ENCODE measurements at regions not wholly inside any gene's neighbourhood (a gene's known extent, or its start where the extent isn't known, plus 50 kb on each side); places are given as distances from the start of the nearest gene placed in this dataset.

- Mint-ChIP-seq H3K36me3 (ENCODE audit: low read depth) (no peaks in the 10 kb centered on the region), H3K27ac (no peak overlapping the region), H3K4me1 (ENCODE audit: low read depth) (no peaks in the 10 kb centered on the region), H3K9me3 (no peaks in the 10 kb centered on the region), H3K27me3 (ENCODE audit: low read depth) (no peaks in the 10 kb centered on the region), H3K4me3 (ENCODE audit: low read depth) (no peak overlapping the region)
- intact Hi-C loops (cut with micrococcal nuclease), result no loop called here
- DNase-seq (ENCODE audit: low spot score), result no peak
Observed at GRCh38 chr1:82893712-82894470, 1093.2 kb downstream of the ADGRL2 start.

DNA sequence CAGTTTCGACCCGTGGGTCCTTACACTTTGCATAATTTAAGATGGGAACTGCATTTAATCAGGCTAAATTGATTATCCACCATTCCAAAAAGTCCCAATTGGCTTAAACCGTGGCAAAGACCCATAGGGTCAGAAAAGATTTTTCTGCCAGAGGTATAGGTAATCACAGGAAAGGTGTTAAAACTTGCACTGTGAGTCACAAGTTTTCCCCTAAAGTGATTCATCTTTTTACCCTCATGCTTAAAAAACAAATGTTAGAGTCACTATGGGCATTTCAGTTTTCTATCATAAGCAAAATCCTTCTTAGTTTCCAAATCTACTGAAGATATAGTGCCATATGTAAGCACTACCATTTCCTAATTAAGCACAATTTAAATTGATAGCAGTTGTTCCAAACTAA is 1079.8 kb downstream of the ADGRL2 start:
- intact Hi-C loops (cut with micrococcal nuclease), result no loop called here
- no peaks in the 10 kb centered on the region for H3K27me3 Mint-ChIP-seq (ENCODE audit: low read depth)
- no peak for DNase-seq (ENCODE audit: low spot score)
- no peaks in the 10 kb centered on the region for H3K36me3 Mint-ChIP-seq (ENCODE audit: low read depth)
- H3K4me1 Mint-ChIP-seq (ENCODE audit: low read depth), result no peaks in the 10 kb centered on the region
- H3K9me3 Mint-ChIP-seq, result no peaks in the 10 kb centered on the region
- no peak overlapping the region for H3K27ac Mint-ChIP-seq
- H3K4me3 Mint-ChIP-seq (ENCODE audit: low read depth), result no peak overlapping the region

GRCh38 chr1:82879701-82880305 is 1079.1 kb downstream of the ADGRL2 start:
- intact Hi-C loops (cut with micrococcal nuclease), result no loop called here
- DNase-seq (ENCODE audit: low spot score), result no peak
- Mint-ChIP-seq H3K4me3 (ENCODE audit: low read depth) (no peak overlapping the region), H3K4me1 (ENCODE audit: low read depth) (no peaks in the 10 kb centered on the region), H3K9me3 (no peaks in the 10 kb centered on the region), H3K27ac (no peak overlapping the region), H3K36me3 (ENCODE audit: low read depth) (no peaks in the 10 kb centered on the region), H3K27me3 (ENCODE audit: low read depth) (no peaks in the 10 kb centered on the region)

- no peaks in the 10 kb centered on the region for H3K36me3 Mint-ChIP-seq (ENCODE audit: low read depth)
- intact Hi-C loops (cut with micrococcal nuclease), result no loop called here
Observed at GRCh38 chr1:82875170-82875569, 1074.4 kb downstream of the ADGRL2 start.

GRCh38 chr1:82874041-82874440 is 1073.3 kb downstream of the ADGRL2 start:
- no peak overlapping the region for H3K4me3 Mint-ChIP-seq (ENCODE audit: low read depth)
- H3K36me3 Mint-ChIP-seq (ENCODE audit: low read depth), result no peaks in the 10 kb centered on the region
- intact Hi-C loops (cut with micrococcal nuclease), result no loop called here
- no peak overlapping the region for H3K27ac Mint-ChIP-seq
- no peaks in the 10 kb centered on the region for H3K4me1 Mint-ChIP-seq (ENCODE audit: low read depth)
- no peak for DNase-seq (ENCODE audit: low spot score)
- H3K27me3 Mint-ChIP-seq (ENCODE audit: low read depth), result no peaks in the 10 kb centered on the region
- H3K9me3 Mint-ChIP-seq, result no peaks in the 10 kb centered on the region

More at GRCh38 chr1:82875170-82875569, 1074.4 kb downstream of the ADGRL2 start:
- no peak overlapping the region for H3K4me3 Mint-ChIP-seq (ENCODE audit: low read depth)
- no peaks in the 10 kb centered on the region for H3K4me1 Mint-ChIP-seq (ENCODE audit: low read depth)
- no peak for DNase-seq (ENCODE audit: low spot score)
- no peaks in the 10 kb centered on the region for H3K9me3 Mint-ChIP-seq
- H3K27ac Mint-ChIP-seq, result no peak overlapping the region
- H3K27me3 Mint-ChIP-seq (ENCODE audit: low read depth), result no peaks in the 10 kb centered on the region

GRCh38 chr1:82870332-82870731 is 1069.6 kb downstream of the ADGRL2 start:
- no peaks in the 10 kb centered on the region for H3K4me1 Mint-ChIP-seq (ENCODE audit: low read depth)
- no peaks in the 10 kb centered on the region for H3K36me3 Mint-ChIP-seq (ENCODE audit: low read depth)
- no peak overlapping the region for H3K27ac Mint-ChIP-seq
- DNase-seq (ENCODE audit: low spot score), result no peak
- no peaks in the 10 kb centered on the region for H3K27me3 Mint-ChIP-seq (ENCODE audit: low read depth)
- no peaks in the 10 kb centered on the region for H3K9me3 Mint-ChIP-seq
- intact Hi-C loops (cut with micrococcal nuclease), result no loop called here
- H3K4me3 Mint-ChIP-seq (ENCODE audit: low read depth), result no peak overlapping the region

DNA sequence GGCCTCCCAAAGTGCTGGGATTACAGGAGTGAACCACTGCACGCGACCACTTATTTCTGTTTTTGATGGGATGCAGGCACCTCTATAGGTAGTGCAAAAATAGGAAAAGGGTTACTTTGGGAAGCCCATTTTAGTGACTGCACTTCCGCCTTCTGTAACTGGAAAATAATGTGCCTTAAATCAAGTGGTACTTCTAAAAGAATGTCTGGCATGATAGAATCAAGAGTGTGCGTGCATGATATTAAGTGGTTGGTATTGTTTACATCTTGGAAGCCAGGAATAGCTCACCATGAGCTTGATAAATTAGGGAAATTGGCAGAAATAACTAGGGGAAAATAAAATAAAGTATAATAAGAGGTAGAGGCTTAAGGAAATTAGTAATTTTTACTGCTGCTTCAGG is 1067.0 kb downstream of the ADGRL2 start:
- no peak overlapping the region for H3K27ac Mint-ChIP-seq
- no peaks in the 10 kb centered on the region for H3K4me1 Mint-ChIP-seq (ENCODE audit: low read depth)
- no peaks in the 10 kb centered on the region for H3K36me3 Mint-ChIP-seq (ENCODE audit: low read depth)
- intact Hi-C loops (cut with micrococcal nuclease), result no loop called here
- H3K9me3 Mint-ChIP-seq, result no peaks in the 10 kb centered on the region
- no peaks in the 10 kb centered on the region for H3K27me3 Mint-ChIP-seq (ENCODE audit: low read depth)
- no peak overlapping the region for H3K4me3 Mint-ChIP-seq (ENCODE audit: low read depth)
- DNase-seq (ENCODE audit: low spot score), result no peak

DNA sequence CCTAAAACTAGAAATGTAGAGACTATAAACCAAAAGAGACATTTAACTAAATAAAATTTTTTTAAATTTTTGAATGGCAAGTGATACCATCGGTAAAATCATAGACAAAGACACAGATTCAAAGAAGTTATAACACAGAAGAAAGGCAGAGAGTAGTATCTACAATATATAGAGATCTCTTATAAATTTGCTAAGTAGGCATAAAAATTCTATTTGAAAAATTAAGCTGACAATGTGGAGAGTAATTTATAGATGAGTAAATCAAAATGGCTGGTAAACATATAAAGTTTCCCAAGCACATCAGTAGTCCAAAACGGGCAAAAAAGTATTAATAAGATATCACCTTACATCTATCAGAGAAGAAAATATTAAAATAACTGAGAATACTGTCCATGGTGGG is 1061.0 kb downstream of the ADGRL2 start:
- Mint-ChIP-seq H3K27me3 (ENCODE audit: low read depth) (no peaks in the 10 kb centered on the region), H3K4me1 (ENCODE audit: low read depth) (no peaks in the 10 kb centered on the region), H3K9me3 (no peaks in the 10 kb centered on the region), H3K36me3 (ENCODE audit: low read depth) (no peaks in the 10 kb centered on the region), H3K27ac (no peak overlapping the region), H3K4me3 (ENCODE audit: low read depth) (no peak overlapping the region)
- intact Hi-C loops (cut with micrococcal nuclease), result no loop called here
- no peak for DNase-seq (ENCODE audit: low spot score)

- intact Hi-C loops (cut with micrococcal nuclease), result no loop called here
- no peaks in the 10 kb centered on the region for H3K36me3 Mint-ChIP-seq (ENCODE audit: low read depth)
- H3K27ac Mint-ChIP-seq, result no peak overlapping the region
Observed at GRCh38 chr1:82858031-82858430, 1057.3 kb downstream of the ADGRL2 start.

GRCh38 chr1:82849460-82849859 is 1048.7 kb downstream of the ADGRL2 start:
- no peaks in the 10 kb centered on the region for H3K36me3 Mint-ChIP-seq (ENCODE audit: low read depth)
- H3K4me1 Mint-ChIP-seq (ENCODE audit: low read depth), result no peaks in the 10 kb centered on the region
- intact Hi-C loops (cut with micrococcal nuclease), result no loop called here
- no peak for DNase-seq (ENCODE audit: low spot score)
- H3K4me3 Mint-ChIP-seq (ENCODE audit: low read depth), result no peak overlapping the region
- no peak overlapping the region for H3K27ac Mint-ChIP-seq
- no peaks in the 10 kb centered on the region for H3K27me3 Mint-ChIP-seq (ENCODE audit: low read depth)
- H3K9me3 Mint-ChIP-seq, result no peaks in the 10 kb centered on the region

More at GRCh38 chr1:82858031-82858430, 1057.3 kb downstream of the ADGRL2 start:
- no peaks in the 10 kb centered on the region for H3K27me3 Mint-ChIP-seq (ENCODE audit: low read depth)
- H3K4me1 Mint-ChIP-seq (ENCODE audit: low read depth), result no peaks in the 10 kb centered on the region
- H3K9me3 Mint-ChIP-seq, result no peaks in the 10 kb centered on the region
- no peak overlapping the region for H3K4me3 Mint-ChIP-seq (ENCODE audit: low read depth)
- no peak for DNase-seq (ENCODE audit: low spot score)

DNA sequence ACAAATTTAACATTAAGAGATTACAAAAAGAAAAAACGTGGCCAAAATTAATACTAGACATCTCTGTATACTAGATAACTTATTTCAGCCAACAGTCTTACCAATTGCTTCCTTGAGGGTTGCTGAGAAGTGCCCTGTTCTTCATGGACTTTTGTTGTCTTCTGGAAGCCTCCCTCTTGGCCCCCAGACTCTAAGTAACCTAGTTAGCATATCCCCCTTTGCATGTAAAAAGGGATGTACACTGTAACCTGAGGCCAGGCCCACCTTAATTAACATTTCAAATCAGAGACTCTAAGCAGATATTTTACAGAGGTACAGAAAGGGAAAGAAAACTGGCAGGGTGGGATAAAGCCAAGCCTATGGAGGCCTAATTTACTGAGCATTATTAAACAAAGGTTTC is 1047.3 kb downstream of the ADGRL2 start:
- H3K27ac Mint-ChIP-seq, result no peak overlapping the region
- no peaks in the 10 kb centered on the region for H3K4me1 Mint-ChIP-seq (ENCODE audit: low read depth)
- no peaks in the 10 kb centered on the region for H3K9me3 Mint-ChIP-seq
- DNase-seq (ENCODE audit: low spot score), result no peak
- no peaks in the 10 kb centered on the region for H3K27me3 Mint-ChIP-seq (ENCODE audit: low read depth)
- H3K4me3 Mint-ChIP-seq (ENCODE audit: low read depth), result no peak overlapping the region
- H3K36me3 Mint-ChIP-seq (ENCODE audit: low read depth), result no peaks in the 10 kb centered on the region
- intact Hi-C loops (cut with micrococcal nuclease), result no loop called here

DNA sequence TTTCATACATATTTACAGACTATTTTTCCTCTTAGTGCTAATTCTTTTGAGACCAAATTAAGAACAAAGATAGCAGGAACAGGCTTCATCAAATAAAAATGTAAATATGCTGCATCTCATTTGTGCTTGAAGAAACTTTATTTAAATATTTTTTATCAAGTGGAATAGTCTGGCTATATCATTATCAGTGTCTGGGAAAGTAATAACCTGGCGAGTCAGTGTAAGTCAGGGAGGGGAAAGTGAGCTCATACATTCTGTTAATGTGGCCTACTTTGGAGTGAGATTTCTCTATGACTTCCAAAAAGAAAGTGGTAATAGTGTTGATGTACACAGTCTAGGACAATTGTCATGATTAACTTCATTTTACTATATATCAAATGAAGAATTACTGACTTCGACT is 1045.1 kb downstream of the ADGRL2 start:
- no peak overlapping the region for H3K27ac Mint-ChIP-seq

GRCh38 chr1:82844911-82845827 is 1044.4 kb downstream of the ADGRL2 start:
- no peak for DNase-seq (ENCODE audit: low spot score)
- H3K36me3 Mint-ChIP-seq (ENCODE audit: low read depth), result no peaks in the 10 kb centered on the region
- no peaks in the 10 kb centered on the region for H3K4me1 Mint-ChIP-seq (ENCODE audit: low read depth)
- intact Hi-C loops (cut with micrococcal nuclease), result no loop called here
- no peaks in the 10 kb centered on the region for H3K27me3 Mint-ChIP-seq (ENCODE audit: low read depth)
- H3K4me3 Mint-ChIP-seq (ENCODE audit: low read depth), result no peak overlapping the region
- H3K9me3 Mint-ChIP-seq, result no peaks in the 10 kb centered on the region
- H3K27ac Mint-ChIP-seq, result no peak overlapping the region

More for the DNA sequence above, 1045.1 kb downstream of the ADGRL2 start:
- intact Hi-C loops (cut with micrococcal nuclease), result no loop called here
- DNase-seq (ENCODE audit: low spot score), result no peak
- Mint-ChIP-seq H3K9me3 (no peaks in the 10 kb centered on the region), H3K4me1 (ENCODE audit: low read depth) (no peaks in the 10 kb centered on the region), H3K36me3 (ENCODE audit: low read depth) (no peaks in the 10 kb centered on the region), H3K4me3 (ENCODE audit: low read depth) (no peak overlapping the region), H3K27me3 (ENCODE audit: low read depth) (no peaks in the 10 kb centered on the region)

Measured in activated T-helper 2 cell treated with anti-CD3 and anti-CD28 coated beads, Interferon-gamma antibody, Interleukin-2, Interleukin-4, amounts not matched to agents 10 μg/mL and 5 μg/mL and 100 μg/mL, durations not matched to agents 14 hours and 24 hours and 36 hours (primary cell).